VCaP (cell line): ENCODE measurements at regions not wholly inside any gene's neighbourhood (a gene's known extent, or its start where the extent isn't known, plus 50 kb on each side); places are given as distances from the start of the nearest gene placed in this dataset.
"Not testable (repeated sequence)": the region's sequence is repeated elsewhere in the genome, so short reads cannot be mapped to it uniquely, and the experiment has no call there.

Source experiments
- H3K27ac ChIP-seq: fragments of 450-650 bp; 2 replicates; pipeline ENCODE4 v1.5.1; 2017
- TF ChIP-seq, protein P1 (sequence below): fragments of 450-650 bp; conservative IDR thresholded peaks from 2 replicates; pipeline ENCODE4 v1.5.1; 2017; ENCODE audit warnings: mild to moderate bottlenecking, moderate library complexity

DNA sequence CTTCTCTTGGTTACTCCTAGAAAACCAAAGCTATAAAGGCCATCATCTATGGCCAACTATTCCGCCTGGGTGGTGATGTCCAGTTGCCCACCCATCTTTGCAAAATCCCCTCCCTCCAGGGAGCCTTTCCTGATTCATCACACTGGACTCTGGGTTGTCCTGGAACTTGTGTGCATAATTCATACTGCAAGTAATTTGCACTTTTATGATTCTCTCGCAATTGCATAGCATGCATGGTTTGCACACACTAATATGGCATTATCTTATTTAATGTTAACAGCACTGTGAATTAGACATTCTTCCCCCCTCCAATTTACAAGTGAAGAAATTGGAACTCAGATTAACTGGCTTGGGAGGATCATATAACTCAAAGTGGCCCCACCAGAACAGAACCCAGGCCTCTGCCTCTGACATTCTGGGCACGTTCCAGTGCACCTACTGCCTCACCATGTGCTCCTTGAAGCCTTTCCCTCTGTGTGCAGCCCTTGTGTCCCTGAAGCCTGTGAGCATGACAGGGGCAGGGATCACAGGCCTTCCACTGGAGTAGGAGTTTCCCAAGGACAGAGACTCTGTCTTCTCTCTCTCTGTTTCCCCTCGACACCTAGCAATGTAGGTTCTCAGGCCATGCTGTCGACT lies 98.9 kb upstream of the IPO9 start:
- no peak overlapping the region for H3K27ac ChIP-seq
- TF ChIP-seq, protein P1, sequence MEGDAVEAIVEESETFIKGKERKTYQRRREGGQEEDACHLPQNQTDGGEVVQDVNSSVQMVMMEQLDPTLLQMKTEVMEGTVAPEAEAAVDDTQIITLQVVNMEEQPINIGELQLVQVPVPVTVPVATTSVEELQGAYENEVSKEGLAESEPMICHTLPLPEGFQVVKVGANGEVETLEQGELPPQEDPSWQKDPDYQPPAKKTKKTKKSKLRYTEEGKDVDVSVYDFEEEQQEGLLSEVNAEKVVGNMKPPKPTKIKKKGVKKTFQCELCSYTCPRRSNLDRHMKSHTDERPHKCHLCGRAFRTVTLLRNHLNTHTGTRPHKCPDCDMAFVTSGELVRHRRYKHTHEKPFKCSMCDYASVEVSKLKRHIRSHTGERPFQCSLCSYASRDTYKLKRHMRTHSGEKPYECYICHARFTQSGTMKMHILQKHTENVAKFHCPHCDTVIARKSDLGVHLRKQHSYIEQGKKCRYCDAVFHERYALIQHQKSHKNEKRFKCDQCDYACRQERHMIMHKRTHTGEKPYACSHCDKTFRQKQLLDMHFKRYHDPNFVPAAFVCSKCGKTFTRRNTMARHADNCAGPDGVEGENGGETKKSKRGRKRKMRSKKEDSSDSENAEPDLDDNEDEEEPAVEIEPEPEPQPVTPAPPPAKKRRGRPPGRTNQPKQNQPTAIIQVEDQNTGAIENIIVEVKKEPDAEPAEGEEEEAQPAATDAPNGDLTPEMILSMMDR = no peak

DNA sequence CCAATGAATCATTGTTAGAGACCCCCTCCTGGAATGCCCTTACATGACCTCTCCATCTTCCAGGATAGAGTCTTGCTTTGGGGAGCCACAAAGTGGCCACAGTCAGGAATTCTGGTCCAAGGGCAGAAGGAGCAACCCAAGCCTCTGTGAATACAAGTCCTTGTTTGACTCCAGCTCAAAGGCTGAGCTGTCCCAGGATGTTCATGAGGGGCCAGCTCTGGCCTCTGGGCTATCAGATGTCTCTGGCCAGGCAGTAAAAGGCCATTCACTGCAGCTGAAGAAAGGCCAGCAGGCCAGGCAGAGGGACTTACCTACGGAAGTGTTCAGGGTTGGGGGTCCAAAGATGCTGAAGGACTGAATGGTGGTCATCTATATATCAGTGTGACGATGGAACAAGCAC lies 98.3 kb upstream of the IPO9 start:
- no peak overlapping the region for H3K27ac ChIP-seq
- TF ChIP-seq, protein P1 = no peak

DNA sequence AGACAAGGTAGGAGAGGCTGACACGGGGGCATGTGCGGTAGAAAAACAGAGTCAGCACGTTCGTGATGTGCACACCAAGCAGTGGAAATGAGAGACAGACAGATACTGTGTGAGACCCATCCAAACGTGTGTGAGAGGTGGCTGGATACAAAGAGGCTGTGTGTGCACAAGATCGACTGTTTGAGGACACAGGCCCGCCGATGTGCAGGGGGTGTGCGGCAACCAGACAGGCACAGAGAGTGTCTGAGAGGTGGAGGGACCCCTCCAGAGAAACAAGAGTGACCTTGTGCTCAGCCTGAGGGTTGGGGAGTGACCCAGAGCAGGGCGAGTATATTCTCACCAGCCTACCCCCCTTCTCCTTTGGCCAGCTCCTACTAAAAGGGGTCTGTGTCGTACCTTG lies 97.8 kb upstream of the IPO9 start:
- TF ChIP-seq, protein P1 = no peak
- no peak overlapping the region for H3K27ac ChIP-seq

DNA sequence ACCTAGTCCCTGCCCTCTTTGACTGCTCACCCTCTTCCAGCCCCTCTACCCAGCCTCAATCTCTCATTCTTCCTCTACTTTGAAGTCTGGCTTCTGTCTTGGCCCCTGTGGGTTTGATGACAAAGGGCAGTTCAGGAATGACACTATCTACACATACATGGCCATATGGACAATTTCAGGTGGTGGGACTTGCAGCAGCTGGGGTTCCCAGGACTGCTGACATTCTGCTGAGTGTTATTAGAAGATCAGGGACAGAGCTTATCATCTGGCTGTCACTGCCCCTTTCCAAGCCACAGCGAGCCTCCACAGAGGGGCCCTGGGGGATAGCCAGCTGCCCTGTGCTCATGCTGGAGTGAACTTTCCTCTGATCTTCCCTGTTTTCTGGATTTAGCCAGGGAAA lies 97.4 kb upstream of the IPO9 start:
- TF ChIP-seq, protein P1 = no peak
- no peak overlapping the region for H3K27ac ChIP-seq

DNA sequence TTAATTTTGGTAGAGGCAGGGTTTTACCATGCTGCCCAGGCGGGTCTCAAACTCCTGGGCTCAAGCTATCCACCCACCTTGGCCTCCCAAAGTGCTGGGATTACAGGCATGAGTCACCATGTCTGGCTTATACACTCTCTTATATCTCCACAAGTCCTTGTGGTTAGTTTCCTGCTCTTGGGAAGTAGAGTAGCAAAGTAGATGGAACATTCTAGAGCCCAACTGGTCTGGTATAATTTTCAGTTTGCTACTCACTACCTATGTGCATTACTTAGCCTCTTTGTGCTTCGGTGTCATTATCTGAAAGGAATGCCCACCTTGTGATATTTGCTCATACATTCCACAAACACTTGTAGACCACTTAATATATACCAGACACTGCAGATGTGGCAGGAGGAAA lies 96.6 kb upstream of the IPO9 start:
- H3K27ac ChIP-seq = no peak overlapping the region
- TF ChIP-seq, protein P1 = no peak

DNA sequence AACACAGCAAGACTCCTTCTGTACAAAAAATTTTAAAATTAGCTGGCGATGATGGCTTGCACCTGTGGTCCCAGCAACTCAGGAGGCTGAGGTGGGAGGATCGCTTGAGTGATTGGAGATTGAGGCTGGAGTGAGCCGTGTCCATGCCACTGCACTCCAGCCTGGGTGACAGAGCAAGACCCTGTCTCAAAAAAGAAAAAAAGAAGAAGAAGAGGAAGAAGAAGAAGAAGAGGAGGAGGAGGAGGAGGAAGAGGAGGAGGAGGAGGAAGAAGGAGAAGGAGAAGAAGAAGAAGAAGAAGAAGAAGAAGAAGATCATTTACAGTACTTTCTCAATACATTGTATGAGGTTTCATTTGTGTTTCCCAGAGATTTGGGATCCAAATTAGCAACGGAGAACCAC lies 94.7 kb upstream of the IPO9 start:
- not testable (repeated sequence) for H3K27ac ChIP-seq

DNA sequence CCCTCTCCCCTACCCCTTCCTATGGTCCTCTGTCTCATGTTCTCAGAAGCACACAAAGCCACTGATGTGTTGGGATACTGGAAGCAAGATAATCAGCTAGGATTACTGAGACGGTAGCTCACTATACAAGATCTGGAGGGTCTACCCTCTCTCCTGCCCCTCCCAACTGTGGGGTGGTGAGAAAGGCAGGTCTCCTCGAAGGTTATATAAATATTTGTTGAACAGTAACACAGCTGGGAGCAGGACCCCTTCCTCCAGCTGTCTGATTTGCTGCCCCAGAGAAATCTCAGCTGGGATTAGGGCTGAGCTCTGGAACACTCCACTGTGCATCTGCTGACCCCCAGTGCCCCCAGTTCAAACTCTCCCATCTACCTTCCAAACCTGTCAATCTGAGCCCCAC lies 94.2 kb upstream of the IPO9 start:
- TF ChIP-seq, protein P1 = no peak
- no peak overlapping the region for H3K27ac ChIP-seq

DNA sequence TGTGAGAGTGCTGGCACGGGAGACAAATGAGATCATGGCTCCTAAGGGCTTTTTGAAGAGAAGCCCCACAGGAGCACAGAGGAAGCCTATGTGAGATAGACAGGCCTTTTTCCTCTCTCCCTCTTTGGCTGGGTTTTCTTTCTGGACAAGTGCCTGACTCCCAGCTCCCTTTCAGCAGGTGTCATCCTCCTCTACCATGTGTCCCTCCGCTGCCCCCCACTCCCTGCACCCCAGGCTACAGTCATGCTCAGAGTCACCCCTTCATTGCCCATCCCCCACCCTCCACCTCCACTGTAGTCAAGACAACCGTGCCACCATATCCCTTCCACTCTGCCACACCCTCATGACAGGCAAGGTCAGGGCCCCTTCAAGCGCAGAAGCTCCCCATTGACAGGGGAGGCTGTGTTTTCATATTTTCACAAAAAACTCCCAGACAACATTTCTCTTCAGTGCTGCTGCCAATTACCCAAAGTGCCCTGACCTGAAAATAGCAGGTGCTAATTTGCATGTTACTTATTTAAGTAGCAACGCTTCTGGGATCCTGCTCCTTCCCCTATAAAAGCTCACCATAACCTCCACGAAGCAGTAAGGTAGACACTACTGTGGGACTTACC lies 92.1 kb upstream of the IPO9 start:
- TF ChIP-seq, protein P1 = no peak
- H3K27ac ChIP-seq = no peak overlapping the region
